ENCODE measurements at regions not wholly inside any gene's neighbourhood (a gene's known extent, or its start where the extent isn't known, plus 50 kb on each side); places are given as distances from the start of the nearest gene placed in this dataset.
A peak's percentile ranks its signal among the peaks of the same experiment; 100 is the strongest.
"Not testable (repeated sequence)": the region's sequence is repeated elsewhere in the genome, so short reads cannot be mapped to it uniquely, and the experiment has no call there.

- DNase-seq = no peak
Observed at GRCh38 chr5:117183326-117183725, 608.7 kb upstream of the SEMA6A start.

DNA sequence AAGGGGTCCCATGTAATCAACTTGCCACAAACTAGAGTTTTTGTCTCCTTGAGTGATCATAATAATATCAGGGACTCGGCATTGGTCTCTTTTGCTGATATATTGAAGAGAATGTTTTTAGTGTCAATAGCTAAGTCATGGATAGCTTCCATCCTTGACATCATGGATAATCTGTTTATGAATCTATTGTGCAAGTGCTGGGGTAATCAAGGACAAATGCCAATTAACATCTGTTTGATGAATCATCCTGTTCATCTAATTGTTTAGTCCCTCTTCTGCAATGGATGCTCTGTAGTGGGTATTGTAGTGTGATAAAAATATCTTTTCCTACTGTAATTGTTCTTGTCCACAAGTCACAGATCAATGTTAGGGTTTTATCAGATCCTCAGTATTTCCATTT is 607.5 kb upstream of the SEMA6A start:
- no peak for DNase-seq

DNA sequence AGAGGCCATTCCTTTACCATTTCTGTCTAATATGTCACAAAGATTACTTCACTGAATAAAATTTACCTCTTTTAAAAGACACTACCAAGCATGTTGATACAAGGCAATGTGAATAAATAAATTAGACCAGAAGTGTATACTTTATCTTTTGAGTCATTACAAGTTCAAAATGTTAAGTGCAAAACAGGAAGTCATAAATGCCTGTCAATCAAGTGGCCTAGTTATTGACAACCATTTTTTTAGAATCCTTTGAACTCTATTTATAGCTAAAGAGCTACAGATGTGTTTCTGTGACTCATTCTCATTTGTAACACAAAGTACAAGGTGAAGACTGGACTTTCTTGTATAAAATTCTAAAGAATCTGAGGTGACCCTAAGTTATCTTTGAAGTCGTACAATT is 602.7 kb upstream of the SEMA6A start:
- DNase-seq = no peak

DNA sequence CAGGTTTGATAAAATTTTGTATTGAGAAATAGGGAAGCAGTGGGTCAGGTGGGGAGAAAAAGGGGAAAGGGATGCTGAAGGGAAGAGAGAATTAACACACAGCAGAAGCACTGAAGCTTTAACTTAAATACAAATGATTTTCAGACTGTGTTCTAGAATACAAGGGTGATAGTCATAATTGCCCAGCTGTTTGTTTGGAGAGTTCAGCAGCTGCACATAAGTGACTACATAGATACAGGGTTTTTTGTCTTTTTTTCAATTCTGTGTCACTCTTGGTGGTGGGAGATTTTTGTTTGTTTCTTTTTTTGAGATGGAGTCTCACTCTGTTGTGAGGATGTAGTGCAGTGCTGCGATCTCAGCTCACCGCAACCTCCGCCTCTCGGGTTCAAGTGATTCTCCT is 590.4 kb upstream of the SEMA6A start:
- DNase-seq = no peak

- DNase-seq = no peak
Observed at GRCh38 chr5:117161718-117162335, 587.2 kb upstream of the SEMA6A start.

DNA sequence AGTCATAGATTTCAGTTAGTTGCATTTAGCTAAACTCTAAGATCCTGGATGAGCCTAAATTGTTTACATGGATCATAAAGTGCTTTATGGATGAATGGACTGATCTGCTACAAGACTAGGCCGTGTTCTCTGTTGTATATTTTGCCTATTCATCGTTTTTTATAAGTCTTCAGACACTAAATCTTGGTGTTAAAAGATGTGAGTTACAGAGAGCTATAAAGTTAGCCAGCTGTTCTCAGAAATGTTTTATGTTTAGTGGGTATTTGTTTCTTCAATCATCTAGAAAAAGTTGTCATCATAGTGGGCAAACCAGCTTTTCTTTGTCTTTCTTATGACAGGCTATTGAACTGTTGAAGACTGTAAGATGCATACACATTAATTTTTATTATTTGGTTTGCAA is 585.8 kb upstream of the SEMA6A start:
- DNase-seq = no peak

DNA sequence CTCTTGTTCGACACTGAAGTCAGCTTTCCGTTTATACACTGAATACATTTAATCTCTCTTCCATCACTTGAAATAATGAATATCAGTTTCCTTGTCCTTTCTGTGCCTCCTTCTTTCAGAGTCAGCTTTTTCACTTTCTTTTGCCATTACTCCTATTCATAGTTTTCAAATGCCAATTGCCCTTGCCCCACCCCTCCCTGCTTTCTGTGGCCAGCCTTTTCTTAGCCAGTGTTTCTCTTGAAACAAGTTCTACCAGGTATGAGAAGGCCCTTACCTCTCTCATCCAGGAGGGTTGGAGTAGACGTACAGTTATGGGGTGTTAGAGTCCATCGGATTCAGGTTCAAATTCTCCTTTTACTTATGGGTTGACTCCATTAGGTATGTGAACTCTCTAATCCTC is 574.7 kb upstream of the SEMA6A start:
- no peak for DNase-seq

- DNase-seq = no peak
Observed at GRCh38 chr5:117144086-117144485, 569.5 kb upstream of the SEMA6A start.

- DNase-seq = no peak
Observed at GRCh38 chr5:117143406-117143805, 568.8 kb upstream of the SEMA6A start.

GRCh38 chr5:117138523-117138922 is 563.9 kb upstream of the SEMA6A start:
- DNase-seq = no peak

DNA sequence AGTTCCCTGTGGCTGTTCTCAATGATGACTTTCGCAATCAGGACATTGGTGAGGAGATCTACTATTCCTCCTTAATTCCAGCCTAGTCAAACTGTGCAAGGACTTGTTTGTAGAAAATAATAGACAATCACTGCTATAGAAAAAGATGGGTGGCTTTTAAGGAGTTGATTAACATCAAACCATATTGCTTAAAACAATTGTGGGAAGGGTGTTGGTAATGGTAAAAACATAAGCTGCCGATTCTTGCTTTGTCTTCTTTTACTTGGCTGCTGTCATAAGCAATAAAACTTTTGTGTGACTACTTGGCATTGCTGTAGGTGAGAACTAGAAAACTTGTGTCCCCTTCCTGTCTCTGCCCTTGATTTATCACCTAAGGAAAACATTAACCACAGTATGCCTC is 561.2 kb upstream of the SEMA6A start:
- DNase-seq = no peak

GRCh38 chr5:117133198-117133597 is 558.6 kb upstream of the SEMA6A start:
- no peak for DNase-seq

DNA sequence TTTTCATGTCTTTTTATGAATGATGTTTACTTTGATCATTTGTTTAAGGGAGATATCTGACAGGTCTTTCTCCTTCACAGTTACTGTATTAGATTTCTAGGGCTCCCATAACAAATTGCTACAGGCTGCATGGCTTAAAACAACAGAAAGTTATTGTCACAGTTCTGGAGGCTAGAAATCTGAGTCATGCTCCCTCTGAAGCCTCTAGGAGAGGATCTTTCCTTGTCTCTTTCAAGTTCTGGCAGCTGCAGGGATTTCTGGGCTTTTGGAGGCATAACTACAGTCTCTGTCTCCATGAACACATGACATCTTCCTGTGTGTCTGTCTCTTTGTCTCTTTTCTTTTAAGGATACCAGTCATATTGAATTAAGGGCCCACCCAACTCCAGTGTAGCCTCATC is 557.3 kb upstream of the SEMA6A start:
- DNase-seq = no peak

DNA sequence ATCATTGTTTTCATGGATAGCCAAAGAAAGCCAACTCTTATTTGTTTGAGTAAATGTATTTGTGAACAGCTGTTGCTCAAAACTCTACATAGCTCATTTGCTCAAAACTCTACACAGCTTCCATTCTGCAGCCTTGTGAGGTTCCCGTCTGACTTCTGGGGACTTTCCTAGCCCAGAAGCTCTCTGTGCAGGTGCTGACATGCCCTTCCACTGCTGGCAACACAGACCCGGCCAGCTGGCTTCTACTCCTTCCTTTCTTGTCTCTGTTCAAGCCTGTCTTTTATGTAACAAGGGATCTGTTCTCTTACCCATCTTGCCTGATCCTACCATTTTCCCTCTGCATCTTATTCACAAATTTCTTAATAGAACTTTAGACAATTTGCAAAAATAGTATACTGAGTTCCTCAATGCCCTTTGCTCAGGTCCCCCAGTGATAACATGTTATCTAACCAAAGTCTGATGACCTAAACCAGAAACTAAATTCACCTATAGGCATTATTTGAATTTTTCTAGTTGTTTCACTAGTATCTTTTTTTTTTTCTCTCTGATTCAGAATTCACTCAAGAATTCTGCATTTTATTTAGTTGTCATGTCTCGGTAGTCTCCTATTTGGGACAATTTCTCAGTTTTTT is 556.5 kb upstream of the SEMA6A start:
- peak; percentile 37 for DNase-seq

DNA sequence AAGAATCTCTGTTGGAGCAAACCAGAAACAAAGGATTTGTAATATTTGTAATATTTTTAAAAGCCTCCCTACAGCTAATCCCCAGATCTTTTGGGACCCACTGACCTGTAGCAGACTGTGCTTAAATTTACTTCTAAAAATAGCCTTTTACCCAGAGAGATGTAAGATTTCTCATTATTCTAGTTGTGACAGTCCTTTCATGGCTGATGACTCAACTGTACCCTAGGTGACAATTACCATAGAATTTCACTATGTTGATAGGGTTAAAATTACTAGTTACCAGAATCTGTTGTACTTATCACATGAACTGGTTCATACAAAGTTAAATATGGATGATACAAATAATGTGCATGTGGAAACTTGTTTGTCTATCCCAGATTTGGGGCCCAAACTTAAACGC is 543.9 kb upstream of the SEMA6A start:
- no peak for DNase-seq

DNA sequence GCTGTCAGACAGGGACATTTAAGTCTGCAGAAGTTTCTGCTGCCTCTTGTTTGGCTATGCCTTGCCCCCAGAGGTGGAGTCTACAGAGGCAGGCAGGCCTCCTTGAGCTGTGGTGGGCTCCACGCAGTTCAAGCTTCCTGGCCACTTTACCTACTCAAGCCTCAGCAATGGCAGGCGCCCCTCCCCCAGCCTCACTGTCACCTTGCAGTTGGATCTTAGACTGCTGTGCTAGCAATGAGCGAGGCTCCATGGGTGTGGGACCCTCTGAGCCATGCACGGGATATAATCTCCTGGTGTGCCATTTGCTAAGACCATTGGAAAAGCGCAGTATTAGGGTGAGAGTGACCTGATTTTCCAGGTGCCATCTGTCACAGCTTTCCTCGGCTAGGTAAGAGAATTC is 542.7 kb upstream of the SEMA6A start:
- not testable (repeated sequence) for DNase-seq

GRCh38 chr5:117110548-117110947 is 535.9 kb upstream of the SEMA6A start:
- DNase-seq = no peak

DNA sequence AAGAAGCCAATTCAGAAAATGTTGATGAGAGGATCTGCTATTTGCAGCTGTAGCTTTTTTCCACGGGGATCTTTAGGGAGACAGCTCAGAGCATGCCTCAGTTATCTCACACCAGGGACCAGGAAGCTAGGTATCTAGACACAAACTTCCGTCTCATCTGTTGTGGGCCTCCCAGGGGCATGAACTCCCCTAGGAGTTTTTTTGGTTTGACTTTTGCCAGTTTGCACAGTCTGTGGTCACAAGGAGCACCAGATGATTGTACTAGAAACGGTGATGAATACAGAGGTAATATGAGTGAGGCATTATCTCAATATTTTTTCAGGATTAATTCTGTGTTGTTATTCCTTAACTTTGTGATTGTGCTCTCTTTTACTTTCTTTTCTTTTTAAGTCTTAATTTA is 533.2 kb upstream of the SEMA6A start:
- DNase-seq = no peak

DNA sequence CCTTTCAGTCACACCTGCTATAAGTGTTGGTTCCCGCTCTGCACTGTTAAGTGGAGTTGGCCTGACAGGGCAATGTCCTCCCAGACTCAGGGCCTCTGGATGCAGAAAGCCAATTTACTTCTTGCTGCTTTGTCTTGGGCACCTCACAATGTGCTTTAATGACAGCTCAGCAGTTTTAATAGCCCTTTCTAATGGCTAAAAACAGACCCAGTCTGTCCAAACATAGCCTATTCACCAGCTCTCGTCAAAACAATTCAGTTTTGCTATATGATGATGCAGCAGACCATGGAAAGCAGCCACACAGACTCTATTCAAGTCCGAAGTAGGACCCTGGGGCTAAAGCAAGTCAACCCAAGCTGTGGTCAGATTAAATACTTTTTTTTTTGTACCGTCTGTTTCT is 529.1 kb upstream of the SEMA6A start:
- DNase-seq = peak; percentile 54

DNA sequence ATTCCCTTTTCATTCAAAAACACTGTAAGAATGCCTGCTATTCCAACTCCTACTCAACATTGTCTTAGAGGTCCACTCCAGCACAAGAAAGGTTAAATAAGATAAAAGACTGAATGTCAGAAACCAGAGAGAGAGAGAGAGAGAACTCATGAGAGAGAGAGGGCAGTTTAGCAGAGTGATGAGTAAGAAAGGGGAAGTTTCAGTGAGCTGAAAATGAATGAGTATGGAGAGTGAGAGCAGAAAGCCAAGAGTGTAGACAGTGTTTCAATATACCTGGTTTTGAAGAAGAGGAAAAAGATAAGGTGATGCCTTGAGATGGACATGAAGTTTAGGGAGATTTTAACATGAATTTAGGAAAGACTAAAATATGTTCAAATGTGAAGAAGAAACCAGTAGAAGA is 528.0 kb upstream of the SEMA6A start:
- DNase-seq = no peak

GRCh38 chr5:117100176-117100575 is 525.6 kb upstream of the SEMA6A start:
- no peak for DNase-seq

DNA sequence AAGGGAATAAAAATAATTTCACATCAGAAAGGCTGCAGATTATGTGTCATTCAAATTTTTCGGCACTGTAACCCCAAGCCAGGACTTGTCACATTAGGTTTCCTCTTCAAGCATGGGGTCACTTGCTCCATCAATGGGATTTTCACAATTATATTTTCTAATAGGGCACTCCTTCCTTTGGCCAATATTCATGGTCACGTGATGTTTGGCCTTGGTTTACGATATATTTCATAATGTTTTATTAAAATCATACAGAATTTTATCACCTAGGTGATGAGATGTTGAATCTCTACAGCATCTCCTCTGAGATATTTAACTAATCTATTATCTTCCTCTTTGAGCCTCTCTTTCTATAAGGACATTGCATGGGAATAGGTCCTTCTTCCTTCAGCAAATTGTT is 523.5 kb upstream of the SEMA6A start:
- DNase-seq = no peak

- no peak for DNase-seq
Observed at GRCh38 chr5:117095346-117096332, 521.0 kb upstream of the SEMA6A start.

Measured in NCI-H1105 treated with DMSO at 0.1 percent for 48 hours (cell line).